NCI-H2081 treated with DMSO at 0.1 percent for 48 hours (cell line): ENCODE measurements at regions not wholly inside any gene's neighbourhood (a gene's known extent, or its start where the extent isn't known, plus 50 kb on each side); places are given as distances from the start of the nearest gene placed in this dataset.
"Not testable (repeated sequence)": the region's sequence is repeated elsewhere in the genome, so short reads cannot be mapped to it uniquely, and the experiment has no call there.

Experiments used
- DNase-seq: peaks from one replicate; lab custom pipeline; 2025; lab: John Stamatoyannopoulos, UW

- no peak for DNase-seq
These were observed 134.1 kb downstream of the RHOU start for GRCh38 chr1:228869312-228869824.

DNA sequence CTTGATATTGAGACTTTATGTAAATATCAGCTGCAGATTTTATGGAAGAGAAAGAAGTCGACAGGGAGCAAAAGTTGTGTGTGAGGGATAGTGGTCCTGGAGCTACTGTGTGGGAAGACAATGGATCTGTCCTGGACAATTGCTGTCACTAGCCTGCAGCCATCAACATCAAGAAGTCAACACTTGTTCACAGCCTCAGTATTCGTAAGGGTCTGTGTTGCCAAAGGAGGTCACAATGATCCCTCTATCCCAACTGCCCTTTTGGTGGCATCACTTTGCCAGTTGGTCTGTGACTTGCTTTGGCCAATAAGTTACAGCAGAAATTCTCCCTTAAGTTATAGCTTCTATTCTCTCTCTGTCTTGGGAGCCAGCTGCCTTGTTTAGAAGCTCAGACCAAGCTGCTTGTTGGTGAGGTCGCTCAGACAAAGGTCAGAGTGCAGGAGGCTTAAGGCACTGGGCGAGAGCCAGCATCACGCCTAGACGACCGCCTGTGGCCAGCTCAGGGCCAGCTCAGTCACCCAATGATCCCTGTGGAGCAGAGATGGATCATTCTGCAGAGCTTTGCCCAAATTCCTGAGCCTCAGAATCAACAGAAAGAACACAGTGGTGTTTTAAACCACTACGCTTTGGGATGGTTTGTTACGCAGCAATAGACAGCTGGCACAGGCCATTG is 134.9 kb downstream of the RHOU start:
- DNase-seq = no peak

- no peak for DNase-seq
These were observed 136.2 kb downstream of the RHOU start for GRCh38 chr1:228871314-228872061.

- no peak for DNase-seq
These were observed 136.8 kb downstream of the RHOU start for GRCh38 chr1:228872080-228872479.

- no peak for DNase-seq
These were observed 138.4 kb downstream of the RHOU start for GRCh38 chr1:228873709-228874108.

DNA sequence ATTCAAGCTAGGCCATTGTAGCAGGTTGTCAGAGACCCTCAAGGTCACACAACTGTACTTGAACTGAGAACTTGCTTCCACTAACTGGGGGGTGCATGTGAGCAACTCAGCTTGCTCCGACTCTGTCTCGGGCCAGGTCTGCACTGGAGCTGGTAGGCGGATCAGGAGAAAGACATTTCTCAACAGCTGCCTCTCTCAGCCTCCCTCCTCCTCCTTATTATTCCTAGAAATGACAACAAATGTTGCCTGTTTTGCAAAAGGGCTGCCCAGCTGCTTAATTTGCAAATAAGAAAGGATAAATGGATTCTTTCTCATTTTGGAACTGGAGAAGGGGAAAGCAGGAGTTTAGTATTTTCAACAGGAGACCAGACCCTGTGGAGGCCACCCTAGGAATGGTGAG is 140.5 kb downstream of the RHOU start:
- no peak for DNase-seq

DNA sequence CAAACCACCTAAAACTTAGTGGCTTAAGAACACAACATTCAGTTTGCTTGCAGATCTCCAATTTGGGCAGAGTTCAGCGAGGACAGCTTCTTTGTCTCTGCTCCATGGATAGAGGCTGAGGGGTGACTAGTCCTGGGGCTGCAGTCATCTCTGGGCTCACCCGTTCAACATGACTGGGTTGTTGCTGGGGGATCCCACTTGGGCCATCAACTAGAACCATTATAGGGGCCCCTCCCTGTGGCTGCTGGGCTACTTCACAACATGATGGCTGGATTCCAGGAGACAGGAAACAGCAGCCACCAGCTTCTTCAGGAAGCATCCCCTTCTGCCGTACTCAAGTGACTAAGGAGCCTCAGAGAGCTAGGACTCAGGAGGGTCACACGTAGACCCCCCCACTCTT is 140.9 kb downstream of the RHOU start:
- no peak for DNase-seq

DNA sequence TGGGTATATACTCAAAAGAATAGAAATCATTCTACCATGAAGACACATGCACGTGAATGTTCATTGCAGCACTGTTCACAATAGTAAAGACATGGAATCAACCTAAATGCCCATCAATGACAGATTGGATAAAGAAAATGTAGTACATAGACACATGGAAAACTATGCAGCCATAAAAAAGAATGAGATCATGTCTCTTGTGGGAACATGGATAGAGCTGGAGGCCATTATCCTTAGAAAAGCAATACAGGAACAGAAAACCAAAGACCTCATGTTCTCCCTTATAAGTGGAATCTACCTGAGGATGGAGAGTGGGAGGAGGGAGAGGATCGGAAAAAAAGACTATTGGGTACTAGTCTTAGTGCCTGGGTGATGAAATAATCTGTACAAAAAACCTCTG is 143.9 kb downstream of the RHOU start:
- DNase-seq = no peak

GRCh38 chr1:228882041-228882770 is 146.9 kb downstream of the RHOU start:
- DNase-seq = no peak

- no peak for DNase-seq
These were observed 147.6 kb downstream of the RHOU start for GRCh38 chr1:228882771-228883450.

DNA sequence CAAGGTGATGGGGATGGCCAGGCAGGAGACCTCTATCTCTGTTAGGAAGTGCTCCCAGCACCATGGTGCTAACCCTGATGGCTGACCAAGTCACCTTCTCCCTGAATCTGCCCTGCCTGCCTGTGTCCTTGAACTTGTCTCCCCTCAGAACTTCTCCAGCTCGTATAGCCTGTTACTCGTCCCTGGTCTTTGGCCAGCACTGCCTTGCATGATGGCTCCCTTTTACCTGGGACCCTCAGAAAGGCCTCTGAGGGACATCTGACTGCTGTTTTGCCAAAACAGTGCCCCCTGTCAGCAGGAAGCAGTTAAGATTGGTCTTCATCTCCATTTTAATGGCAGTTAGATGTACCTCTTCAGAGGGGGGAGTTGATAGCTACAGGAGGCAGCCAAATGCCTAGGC is 148.3 kb downstream of the RHOU start:
- DNase-seq = no peak

GRCh38 chr1:228884196-228884595 is 148.9 kb downstream of the RHOU start:
- DNase-seq = no peak

- no peak for DNase-seq
These were observed 149.6 kb downstream of the RHOU start for GRCh38 chr1:228884615-228885566.

DNA sequence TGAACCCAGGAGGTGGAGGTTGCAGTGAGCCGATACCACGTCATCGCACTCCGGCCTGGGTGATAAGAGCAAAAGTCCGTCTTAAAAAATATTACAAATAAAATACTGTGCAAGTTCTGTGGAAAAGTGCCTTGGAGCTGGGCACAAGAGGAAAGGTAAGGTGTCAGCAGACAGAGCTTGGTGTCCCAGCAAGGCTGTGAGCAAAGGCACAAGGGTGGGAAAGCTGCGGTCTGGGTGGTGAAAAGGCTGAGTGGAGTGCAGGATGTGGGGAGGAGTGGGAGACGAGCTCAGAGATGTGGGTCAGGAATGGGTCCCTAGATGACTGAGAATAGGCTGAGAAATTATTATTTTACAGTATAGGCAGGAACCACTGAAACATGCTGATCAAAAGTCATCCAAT is 150.6 kb downstream of the RHOU start:
- DNase-seq = no peak

DNA sequence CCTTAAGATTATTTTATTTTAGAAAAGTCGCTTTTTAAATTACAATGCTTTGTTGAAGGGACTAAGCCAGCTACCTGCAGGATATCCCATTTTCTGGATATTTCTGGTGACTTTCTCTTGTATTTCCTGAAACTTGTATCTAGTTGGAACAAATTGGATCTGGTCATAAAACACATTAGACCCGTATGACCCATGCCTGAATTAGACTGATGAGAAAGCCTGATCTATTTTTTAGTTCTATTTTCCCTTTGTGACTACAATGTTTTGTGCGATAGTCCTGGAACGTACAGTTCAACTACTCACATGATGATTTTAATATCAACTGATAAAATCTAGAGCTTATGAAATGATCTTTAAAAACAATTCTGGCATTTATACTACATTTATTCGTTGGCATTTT is 151.8 kb downstream of the RHOU start:
- no peak for DNase-seq

DNA sequence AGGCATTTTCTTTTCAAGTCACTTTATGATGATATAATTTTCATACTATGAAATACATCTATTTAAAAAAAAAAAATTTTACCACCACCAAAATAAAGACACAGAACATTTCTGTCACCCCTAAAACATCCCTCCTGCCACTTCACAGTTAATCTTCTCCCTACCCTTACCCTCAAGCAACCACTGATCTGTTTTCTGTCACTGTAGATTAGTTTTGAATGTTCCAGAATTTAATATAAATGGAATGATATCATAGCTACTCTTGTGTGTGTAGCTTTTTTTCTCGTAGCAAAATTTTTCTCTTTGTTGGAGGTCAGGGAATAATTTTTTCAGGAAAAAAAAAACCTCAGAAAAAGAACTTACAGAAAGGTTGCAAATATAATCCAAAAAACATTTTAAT is 152.7 kb downstream of the RHOU start:
- DNase-seq = no peak

DNA sequence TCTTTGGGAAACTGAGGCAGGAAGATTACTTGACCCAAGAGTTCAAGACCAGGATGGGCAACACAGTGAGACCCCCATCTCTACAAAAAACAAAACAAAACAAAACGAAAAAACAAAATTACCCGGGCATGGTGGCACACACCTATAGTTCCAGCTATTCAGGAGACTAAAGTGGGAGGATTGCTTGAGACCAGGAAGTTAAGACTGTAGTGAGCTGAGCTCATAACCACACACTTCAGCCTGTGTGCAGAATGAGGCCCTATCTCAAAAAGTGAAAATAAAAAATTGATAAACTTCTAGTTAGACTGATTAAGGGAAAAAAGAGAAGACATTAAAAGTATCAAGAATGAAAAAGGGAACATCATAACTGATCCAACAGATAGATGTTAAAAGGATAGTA is 154.0 kb downstream of the RHOU start:
- no peak for DNase-seq

- no peak for DNase-seq
These were observed 156.2 kb downstream of the RHOU start for GRCh38 chr1:228891272-228892034.

DNA sequence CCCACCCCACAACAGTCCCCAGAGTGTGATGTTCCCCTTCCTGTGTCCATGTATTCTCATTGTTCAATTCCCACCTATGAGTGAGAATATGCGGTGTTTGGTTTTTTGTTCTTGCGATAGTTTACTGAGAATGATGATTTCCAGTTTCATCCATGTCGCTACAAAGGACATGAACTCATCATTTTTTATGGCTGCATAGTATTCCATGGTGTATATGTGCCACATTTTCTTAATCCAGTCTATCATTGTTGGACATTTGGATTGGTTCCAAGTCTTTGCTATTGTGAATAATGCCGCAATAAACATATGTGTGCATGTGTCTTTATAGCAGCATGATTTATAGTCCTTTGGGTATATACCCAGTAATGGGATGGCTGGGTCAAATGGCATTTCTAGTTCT is 156.9 kb downstream of the RHOU start:
- not testable (repeated sequence) for DNase-seq

DNA sequence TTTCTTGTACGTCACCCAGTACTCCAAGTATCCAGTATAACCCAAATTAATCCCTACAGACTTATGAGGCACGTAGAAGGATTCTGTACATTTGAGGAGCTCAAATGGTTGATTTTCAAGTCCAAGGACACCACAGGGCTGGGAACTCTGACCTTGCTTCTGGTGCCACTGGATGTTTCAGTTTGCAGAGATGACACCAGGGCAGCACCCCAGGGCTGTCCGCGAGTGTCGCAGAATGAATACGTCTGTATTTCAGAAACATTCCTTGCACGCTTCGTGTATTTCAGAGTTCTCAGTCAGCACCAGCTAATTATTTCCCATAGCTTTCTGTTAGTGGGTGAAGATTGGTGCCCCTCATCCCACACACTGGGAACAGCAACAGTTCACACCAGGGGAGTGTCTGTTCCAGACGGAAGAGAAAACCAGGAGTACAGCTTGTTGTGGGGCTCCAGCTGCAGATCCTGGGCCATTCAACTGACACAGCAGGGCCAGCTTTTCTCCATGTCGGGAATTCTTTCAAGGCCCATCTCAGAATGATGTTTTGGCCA is 159.2 kb downstream of the RHOU start:
- DNase-seq = no peak
